Keratinocyte (primary cell): ENCODE measurements at regions not wholly inside any gene's neighbourhood (a gene's known extent, or its start where the extent isn't known, plus 50 kb on each side); places are given as distances from the start of the nearest gene placed in this dataset.
A peak's percentile ranks its signal among the peaks of the same experiment; 100 is the strongest.

Experiments
- DNase-seq: peaks from one replicate; pipeline ENCODE4 v3.0.0-alpha.2; 2011; ENCODE audit warnings: low read depth, missing footprints, low spot score
- FAIRE-seq: peaks from 2 replicates; lab custom pipeline; 2011; peaks lifted over from hg19 to GRCh38; lab: Jason Lieb, UNC
- H2AFZ ChIP-seq: 2 replicates; pipeline ENCODE4 v1.6.0; 2012; ENCODE audit warnings: low read length, control low read depth, inconsistent platforms; ENCODE audit not compliant: control insufficient read depth
- H3K27ac ChIP-seq: 2 replicates; pipeline ENCODE4 v1.5.1; 2011; ENCODE audit warnings: low read length; ENCODE audit not compliant: control insufficient read depth, insufficient read depth
- H3K27me3 ChIP-seq: 3 replicates; pipeline ENCODE4 v1.6.0; 2011; ENCODE audit warnings: low read length; ENCODE audit not compliant: control insufficient read depth, insufficient read depth; ENCODE audit errors: extremely low read depth
- H3K36me3 ChIP-seq, 2 experiments: 2 replicates in 1 of 2; 3 replicates in 1 of 2; pipeline ENCODE4 v1.5.1; 2011; ENCODE audit warnings: low read length in 2 of 2, mild to moderate bottlenecking in 1 of 2; ENCODE audit not compliant: control insufficient read depth in 2 of 2, insufficient read depth in 2 of 2; ENCODE audit errors: extremely low read depth in 1 of 2
- H3K4me1 ChIP-seq: 3 replicates; pipeline ENCODE4 v1.5.1; 2011; ENCODE audit warnings: low read length; ENCODE audit not compliant: control insufficient read depth, insufficient read depth; ENCODE audit errors: extremely low read depth
- H3K4me2 ChIP-seq: 3 replicates; pipeline ENCODE4 v1.6.0; 2011; ENCODE audit warnings: low read depth, low read length; ENCODE audit not compliant: control insufficient read depth, insufficient read depth; ENCODE audit errors: extremely low read depth
- H3K4me3 ChIP-seq, 3 experiments: fragments of 200-600 bp in 1 of 3; sonication (generic) in 1 of 3; 2 replicates in 2 of 3; 3 replicates in 1 of 3; pipeline ENCODE4 v1.5.1; 2011 to 2016; ENCODE audit warnings: low read length in 3 of 3, mild to moderate bottlenecking in 3 of 3, control low read depth in 2 of 3, inconsistent platforms in 1 of 3, low read depth in 1 of 3, mixed read lengths in 1 of 3, mixed run types in 1 of 3, moderate library complexity in 1 of 3; ENCODE audit not compliant: control insufficient read depth in 2 of 3, insufficient read depth in 2 of 3; ENCODE audit errors: extremely low read depth in 1 of 3
- H3K79me2 ChIP-seq: 2 replicates; pipeline ENCODE4 v1.6.0; 2012; ENCODE audit warnings: low read length; ENCODE audit not compliant: control insufficient read depth, insufficient read depth
- H3K9ac ChIP-seq: 3 replicates; pipeline ENCODE4 v1.6.0; 2011; ENCODE audit warnings: low read length; ENCODE audit not compliant: control insufficient read depth, insufficient read depth; ENCODE audit errors: extremely low read depth
- H3K9me1 ChIP-seq: 3 replicates; pipeline ENCODE4 v1.6.0; 2011; ENCODE audit warnings: low read length; ENCODE audit not compliant: control insufficient read depth, insufficient read depth; ENCODE audit errors: extremely low read depth
- H3K9me3 ChIP-seq: 2 replicates; pipeline ENCODE4 v1.5.1; 2012; ENCODE audit warnings: low read depth, low read length; ENCODE audit not compliant: control insufficient read depth
- H4K20me1 ChIP-seq: 3 replicates; pipeline ENCODE4 v1.6.0; 2011; ENCODE audit warnings: low read length; ENCODE audit not compliant: control insufficient read depth, insufficient read depth; ENCODE audit errors: extremely low read depth
- EZH2 ChIP-seq: IDR thresholded peaks from one replicate; pipeline ENCODE4 v1.6.1; 2012; ENCODE audit warnings: inconsistent platforms, mild to moderate bottlenecking, low read length, moderate library complexity
- dilution Hi-C: fragments of 300-500 bp; cut with MboI; formaldehyde crosslinking; loops from one replicate; pipeline ENCODE4 v1.7.0; 2020; ENCODE audit warnings: low sequenced_read_pairs; ENCODE audit not compliant: extremely low pct_ligation_motif_present
- TF ChIP-seq, protein P1 (sequence below), 3 experiments: IDR thresholded peaks in 1 of 3; conservative IDR thresholded peaks in 1 of 3; optimal IDR thresholded peaks in 1 of 3; 2 replicates in 2 of 3; 3 replicates in 1 of 3; pipeline versions ENCODE3 to v1.5.1; 2011; ENCODE audit warnings: low read length in 3 of 3, mild to moderate bottlenecking in 3 of 3, moderate library complexity in 2 of 3, control low read depth in 1 of 3, inconsistent platforms in 1 of 3; ENCODE audit not compliant: insufficient read depth in 2 of 3; ENCODE audit errors: extremely low read depth in 1 of 3

DNA sequence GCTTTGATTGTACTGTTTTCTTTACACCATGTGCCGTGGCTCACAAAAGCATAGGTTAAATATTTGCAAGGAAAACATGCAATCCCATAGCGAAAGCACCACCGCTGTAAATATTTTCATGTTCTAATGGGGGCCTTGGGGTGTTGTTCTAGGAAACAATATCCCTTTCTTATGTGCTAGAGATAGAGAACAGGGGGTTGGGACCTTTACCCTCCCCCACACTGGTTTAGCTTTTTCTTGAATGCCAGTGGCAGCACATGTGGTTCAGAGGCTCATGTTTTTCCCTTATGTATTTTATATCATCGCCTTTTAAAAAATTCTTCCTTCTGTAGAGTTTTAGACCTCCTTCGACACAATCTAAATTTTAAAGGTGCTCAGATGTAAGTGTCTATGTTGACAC is 422.6 kb upstream of the TENM3 start:
- H2AFZ ChIP-seq: no peak overlapping the region
- H3K9me3 ChIP-seq: no peaks in the 10 kb centered on the region
- H3K36me3 ChIP-seq: no peaks in the 10 kb centered on the region
- H3K9me1 ChIP-seq: no peaks in the 10 kb centered on the region
- FAIRE-seq: no peak
- H3K9ac ChIP-seq: no peak overlapping the region
- dilution Hi-C loops: no loop called here
- H3K27ac ChIP-seq: no peak overlapping the region
- no peaks in the 10 kb centered on the region for H4K20me1 ChIP-seq
- H3K27me3 ChIP-seq: no peaks in the 10 kb centered on the region
- no peak for TF ChIP-seq EZH2
- TF ChIP-seq, protein P1, sequence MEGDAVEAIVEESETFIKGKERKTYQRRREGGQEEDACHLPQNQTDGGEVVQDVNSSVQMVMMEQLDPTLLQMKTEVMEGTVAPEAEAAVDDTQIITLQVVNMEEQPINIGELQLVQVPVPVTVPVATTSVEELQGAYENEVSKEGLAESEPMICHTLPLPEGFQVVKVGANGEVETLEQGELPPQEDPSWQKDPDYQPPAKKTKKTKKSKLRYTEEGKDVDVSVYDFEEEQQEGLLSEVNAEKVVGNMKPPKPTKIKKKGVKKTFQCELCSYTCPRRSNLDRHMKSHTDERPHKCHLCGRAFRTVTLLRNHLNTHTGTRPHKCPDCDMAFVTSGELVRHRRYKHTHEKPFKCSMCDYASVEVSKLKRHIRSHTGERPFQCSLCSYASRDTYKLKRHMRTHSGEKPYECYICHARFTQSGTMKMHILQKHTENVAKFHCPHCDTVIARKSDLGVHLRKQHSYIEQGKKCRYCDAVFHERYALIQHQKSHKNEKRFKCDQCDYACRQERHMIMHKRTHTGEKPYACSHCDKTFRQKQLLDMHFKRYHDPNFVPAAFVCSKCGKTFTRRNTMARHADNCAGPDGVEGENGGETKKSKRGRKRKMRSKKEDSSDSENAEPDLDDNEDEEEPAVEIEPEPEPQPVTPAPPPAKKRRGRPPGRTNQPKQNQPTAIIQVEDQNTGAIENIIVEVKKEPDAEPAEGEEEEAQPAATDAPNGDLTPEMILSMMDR (optimal IDR thresholded peaks at IDR 0.05 in 1 of 3, IDR thresholded peaks at IDR 0.05 in 1 of 3, conservative IDR thresholded peaks at IDR 0.05 in 1 of 3; ENCODE audit: extremely low read depth in 1 of 3, insufficient read depth in 2 of 3, low read length in 3 of 3): no peak
- no peak overlapping the region for H3K4me2 ChIP-seq
- H3K4me3 ChIP-seq: no peak overlapping the region
- peaks cover 3% of the 10 kb centered on the region for H3K4me1 ChIP-seq
- no peak for DNase-seq
- H3K79me2 ChIP-seq: no peaks in the 10 kb centered on the region

DNA sequence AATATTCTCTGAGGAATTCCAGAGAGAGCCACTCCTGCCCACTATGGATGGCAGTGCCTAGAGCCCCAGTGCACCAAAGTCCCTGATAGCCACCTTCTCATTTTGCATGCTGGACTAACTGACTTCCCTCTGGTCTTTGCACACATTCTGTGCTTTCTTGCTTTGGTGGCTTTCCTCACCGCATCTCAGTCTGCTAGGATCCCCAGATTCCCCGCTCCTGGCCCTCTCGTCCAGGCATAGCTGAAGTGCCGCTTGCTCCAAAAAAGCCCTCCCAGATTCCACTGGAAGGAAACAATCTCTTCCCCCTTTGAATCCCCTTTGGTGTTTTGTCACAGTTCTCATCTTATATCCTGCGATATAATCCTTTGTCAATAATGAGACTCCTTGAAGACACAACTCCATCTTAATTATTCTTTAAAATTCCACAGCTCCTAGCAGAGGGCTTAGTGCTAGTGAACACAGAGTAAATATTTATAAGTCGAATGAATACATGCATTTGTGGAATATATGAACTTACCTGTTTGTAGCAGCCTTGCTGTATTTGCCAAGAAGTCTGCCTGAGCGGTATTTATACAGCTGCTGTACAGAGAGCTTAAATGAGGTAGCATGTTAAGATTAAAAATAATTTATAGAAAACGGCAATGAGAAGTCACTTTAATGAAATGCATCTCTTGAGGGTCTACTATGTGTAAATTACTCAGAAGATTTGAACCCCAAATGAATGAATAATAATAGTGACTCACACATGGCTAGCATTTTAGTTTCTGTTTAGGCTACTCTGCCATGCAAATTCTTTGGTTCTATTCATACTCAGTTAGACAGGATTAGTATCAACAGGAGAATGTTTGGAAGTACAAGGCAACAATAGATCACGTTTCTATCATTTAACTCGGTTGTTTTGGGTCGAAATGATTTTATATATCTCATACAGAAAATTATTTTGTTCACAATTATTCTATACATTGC is 421.9 kb upstream of the TENM3 start:
- DNase-seq (no peak), FAIRE-seq (peak; percentile 46)
- Histone ChIP-seq H3K4me3 (peak overlapping the region in 1 of 3 experiments; percentile 25), H3K9ac (no peak overlapping the region), H3K4me1 (peaks cover 3% of the 10 kb centered on the region), H3K27me3 (no peaks in the 10 kb centered on the region), H2AFZ (no peak overlapping the region), H3K79me2 (no peaks in the 10 kb centered on the region), H3K9me1 (no peaks in the 10 kb centered on the region), H3K36me3 (no peaks in the 10 kb centered on the region), H3K27ac (no peak overlapping the region), H3K4me2 (peak overlapping the region; percentile 54), H3K9me3 (no peaks in the 10 kb centered on the region), H4K20me1 (no peaks in the 10 kb centered on the region)
- dilution Hi-C loops: no loop called here
- TF ChIP-seq, protein P1 (optimal IDR thresholded peaks at IDR 0.05 in 1 of 3, IDR thresholded peaks at IDR 0.05 in 1 of 3, conservative IDR thresholded peaks at IDR 0.05 in 1 of 3; ENCODE audit: extremely low read depth in 1 of 3, insufficient read depth in 2 of 3, low read length in 3 of 3): no peak
- no peak for TF ChIP-seq EZH2
